ENCODE measurements at regions not wholly inside any gene's neighbourhood (a gene's known extent, or its start where the extent isn't known, plus 50 kb on each side); places are given as distances from the start of the nearest gene placed in this dataset.

DNA sequence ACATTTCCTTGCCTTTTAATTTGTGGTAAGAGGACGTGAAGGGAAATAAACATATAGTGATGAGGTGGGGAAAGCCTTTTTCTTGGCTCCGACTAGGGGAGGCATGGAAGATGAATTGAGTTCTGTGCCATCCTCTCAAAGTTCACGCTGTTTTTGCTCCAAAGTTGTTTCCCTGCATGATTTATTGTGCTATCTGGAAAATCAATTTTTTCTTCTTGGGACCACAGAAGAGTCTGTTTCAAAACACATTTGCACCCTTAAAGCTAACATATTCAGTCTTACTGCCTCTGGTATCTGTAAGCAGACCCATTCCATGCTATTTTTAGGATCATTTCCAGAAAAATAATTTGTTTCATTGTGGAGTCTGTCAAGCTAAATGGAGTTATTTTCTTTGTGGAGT, 57.6 kb upstream of the KCNG1 start:
- Histone ChIP-seq H3K4me3 (no peak overlapping the region), H3K27ac (replicated peaks in 1 of 4) (no peak overlapping the region), H3K27me3 (peaks cover 0 to 25% (median 3%) of the 10 kb centered on the region in 4 donors), H3K36me3 (no peaks in the 10 kb centered on the region), H3K4me1 (peaks cover 0 to 22% (median 17%) of the 10 kb centered on the region in 4 donors), H3K9me3 (no peaks in the 10 kb centered on the region)
- WGBS, result 21% methylated on average over 3 of the region's 3 CpGs
- TF ChIP-seq EP300 (IDR thresholded peaks at IDR 0.05) (no peak), POLR2AphosphoS5 (IDR thresholded peaks at IDR 0.05) (no peak), POLR2A (IDR thresholded peaks at IDR 0.05; ENCODE audit: low read depth) (no peak)
- TF ChIP-seq, protein P1, sequence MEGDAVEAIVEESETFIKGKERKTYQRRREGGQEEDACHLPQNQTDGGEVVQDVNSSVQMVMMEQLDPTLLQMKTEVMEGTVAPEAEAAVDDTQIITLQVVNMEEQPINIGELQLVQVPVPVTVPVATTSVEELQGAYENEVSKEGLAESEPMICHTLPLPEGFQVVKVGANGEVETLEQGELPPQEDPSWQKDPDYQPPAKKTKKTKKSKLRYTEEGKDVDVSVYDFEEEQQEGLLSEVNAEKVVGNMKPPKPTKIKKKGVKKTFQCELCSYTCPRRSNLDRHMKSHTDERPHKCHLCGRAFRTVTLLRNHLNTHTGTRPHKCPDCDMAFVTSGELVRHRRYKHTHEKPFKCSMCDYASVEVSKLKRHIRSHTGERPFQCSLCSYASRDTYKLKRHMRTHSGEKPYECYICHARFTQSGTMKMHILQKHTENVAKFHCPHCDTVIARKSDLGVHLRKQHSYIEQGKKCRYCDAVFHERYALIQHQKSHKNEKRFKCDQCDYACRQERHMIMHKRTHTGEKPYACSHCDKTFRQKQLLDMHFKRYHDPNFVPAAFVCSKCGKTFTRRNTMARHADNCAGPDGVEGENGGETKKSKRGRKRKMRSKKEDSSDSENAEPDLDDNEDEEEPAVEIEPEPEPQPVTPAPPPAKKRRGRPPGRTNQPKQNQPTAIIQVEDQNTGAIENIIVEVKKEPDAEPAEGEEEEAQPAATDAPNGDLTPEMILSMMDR (IDR thresholded peaks at IDR 0.05), result no peak
- no peak for DNase-seq (ENCODE audit: extremely low spot score)
- intact Hi-C loops (cut with DNase I), result no loop called here

DNA sequence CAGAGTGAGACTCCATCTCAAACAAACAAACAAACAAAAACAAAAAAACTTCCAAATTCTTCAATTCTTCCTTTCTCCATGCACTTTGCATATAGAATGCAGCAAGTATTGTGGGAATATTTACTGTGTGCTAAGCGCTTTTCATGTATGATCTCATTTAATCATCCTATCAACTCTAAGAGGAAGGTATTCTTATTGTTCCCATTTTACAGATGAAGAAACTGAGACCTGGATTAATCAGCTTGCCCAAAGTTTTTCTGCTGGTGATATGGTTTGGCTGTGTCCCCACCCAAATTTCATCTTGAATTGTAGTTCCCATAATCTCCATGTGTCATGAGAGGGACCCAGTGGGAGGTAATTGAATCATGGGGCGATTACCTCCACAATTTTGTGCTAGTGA, 56.6 kb upstream of the KCNG1 start:
- Histone ChIP-seq H3K27me3 (peaks cover 0 to 26% (median 3%) of the 10 kb centered on the region in 4 donors), H3K4me3 (no peak overlapping the region), H3K36me3 (no peaks in the 10 kb centered on the region), H3K9me3 (no peaks in the 10 kb centered on the region), H3K27ac (replicated peaks in 1 of 4) (no peak overlapping the region), H3K4me1 (peaks cover 0 to 22% (median 17%) of the 10 kb centered on the region in 4 donors)
- intact Hi-C loops (cut with DNase I), result no loop called here
- 95% methylated on average over 2 of the region's 2 CpGs for WGBS
- no peak for TF ChIP-seq POLR2AphosphoS5 (IDR thresholded peaks at IDR 0.05)
- TF ChIP-seq, protein P1 (IDR thresholded peaks at IDR 0.05), result no peak
- no peak for TF ChIP-seq POLR2A (IDR thresholded peaks at IDR 0.05; ENCODE audit: low read depth)
- no peak for TF ChIP-seq EP300 (IDR thresholded peaks at IDR 0.05)
- DNase-seq (ENCODE audit: extremely low spot score), result no peak

DNA sequence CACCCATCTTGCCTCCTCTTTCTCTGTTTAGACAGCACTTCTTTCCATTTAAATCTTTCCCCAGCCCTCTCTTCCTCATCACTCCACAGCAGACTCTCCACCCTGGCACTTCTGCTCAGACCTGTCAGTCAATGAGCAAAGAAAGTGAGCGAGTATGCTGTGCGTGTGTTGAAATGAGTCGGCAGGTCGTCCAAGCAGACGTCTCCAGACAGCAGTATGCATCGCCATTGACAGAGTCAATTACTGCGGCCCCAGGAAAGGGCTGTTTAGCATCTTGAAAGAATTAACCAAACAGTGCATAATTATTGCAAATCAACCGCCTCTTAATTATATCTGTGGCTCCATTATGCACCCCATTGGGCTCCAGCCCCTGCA, 54.8 kb upstream of the KCNG1 start:
- TF ChIP-seq EP300 (IDR thresholded peaks at IDR 0.05) (no peak), POLR2AphosphoS5 (IDR thresholded peaks at IDR 0.05) (no peak), POLR2A (IDR thresholded peaks at IDR 0.05; ENCODE audit: low read depth) (no peak)
- TF ChIP-seq, protein P1 (IDR thresholded peaks at IDR 0.05), result no peak
- WGBS, result 18% methylated on average over 7 of the region's 8 CpGs
- Histone ChIP-seq H3K27me3 (peaks cover 0 to 21% (median 2%) of the 10 kb centered on the region in 4 donors), H3K36me3 (no peaks in the 10 kb centered on the region), H3K4me1 (peaks cover 0 to 22% (median 17%) of the 10 kb centered on the region in 4 donors), H3K4me3 (no peak overlapping the region), H3K27ac (replicated peaks in 1 of 4) (no peak overlapping the region), H3K9me3 (no peaks in the 10 kb centered on the region)
- no peak for DNase-seq (ENCODE audit: extremely low spot score)
- intact Hi-C loops (cut with DNase I), result no loop called here

DNA sequence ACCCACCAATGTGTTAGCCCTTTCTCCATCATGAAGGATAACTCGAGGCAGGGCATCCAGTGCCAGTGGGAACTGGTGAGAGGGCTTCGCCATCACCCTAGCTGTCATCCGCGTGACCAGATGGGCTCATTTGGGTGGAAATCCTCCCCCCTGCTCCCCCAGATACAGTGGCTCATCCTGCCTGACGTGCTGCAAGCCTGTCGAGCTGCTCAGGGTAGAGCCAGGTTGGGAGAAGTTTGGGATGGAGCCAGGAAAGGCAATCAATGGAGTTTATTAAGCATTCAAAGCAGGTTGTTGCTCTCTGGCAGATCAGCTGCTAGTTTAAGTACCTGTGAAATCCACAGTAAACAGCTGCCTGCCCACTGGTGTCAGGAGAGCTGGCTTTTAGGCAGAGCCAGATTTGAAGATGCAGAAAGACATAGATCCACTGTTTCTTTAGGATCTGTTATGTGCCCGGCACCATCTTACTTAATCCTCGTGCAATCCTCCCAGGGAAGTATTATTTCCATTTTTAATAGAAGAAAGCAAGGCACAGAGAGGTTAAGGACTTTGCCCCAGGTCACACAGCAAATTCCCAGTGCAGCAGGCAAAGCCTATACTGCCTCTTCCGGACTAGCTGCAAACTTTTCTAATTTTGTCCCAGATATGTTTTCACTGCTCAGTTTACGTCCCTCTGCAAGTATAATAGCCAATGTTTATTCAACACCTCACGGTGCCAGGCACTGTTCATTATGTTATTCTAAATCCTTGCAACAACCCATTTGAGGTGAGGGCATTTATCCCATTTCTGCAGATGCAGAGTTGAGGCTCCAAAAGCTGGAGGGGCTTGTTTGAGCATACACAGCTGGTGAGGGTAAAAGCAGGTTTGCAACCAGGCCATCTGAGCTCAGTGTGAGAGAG, 54.1 kb upstream of the KCNG1 start:
- no peak overlapping the region for H3K4me3 ChIP-seq

More for the DNA sequence above, 54.1 kb upstream of the KCNG1 start:
- 62% methylated on average over 9 of the region's 11 CpGs for WGBS
- Histone ChIP-seq H3K27me3 (peaks cover 0 to 21% (median 3%) of the 10 kb centered on the region in 4 donors), H3K4me1 (peaks cover 0 to 22% (median 17%) of the 10 kb centered on the region in 4 donors), H3K27ac (replicated peaks in 1 of 4) (no peak overlapping the region), H3K36me3 (no peaks in the 10 kb centered on the region), H3K9me3 (no peaks in the 10 kb centered on the region)
- TF ChIP-seq, protein P1 (IDR thresholded peaks at IDR 0.05), result no peak
- TF ChIP-seq POLR2A (IDR thresholded peaks at IDR 0.05; ENCODE audit: low read depth) (no peak), EP300 (IDR thresholded peaks at IDR 0.05) (no peak), POLR2AphosphoS5 (IDR thresholded peaks at IDR 0.05) (no peak)
- no peak for DNase-seq (ENCODE audit: extremely low spot score)
- intact Hi-C loops (cut with DNase I), result no loop called here

Measured in esophagus muscularis mucosa (tissue), 4 donors.